H1 (cell line): ENCODE measurements at regions not wholly inside any gene's neighbourhood (a gene's known extent, or its start where the extent isn't known, plus 50 kb on each side); places are given as distances from the start of the nearest gene placed in this dataset.

Experiments used
- CTCF ChIP-seq, 3 experiments: IDR thresholded peaks; 1 replicate in 2 of 3; 2 replicates in 1 of 3; pipeline versions ENCODE4 v1.5.1 to v1.6.1; 2011; ENCODE audit warnings: low read length in 3 of 3, mild to moderate bottlenecking in 3 of 3, inconsistent platforms in 2 of 3, low read depth in 1 of 3, moderate library complexity in 1 of 3; ENCODE audit not compliant: insufficient read depth in 1 of 3; ENCODE audit errors: control extremely low read depth in 1 of 3

GRCh38 chr18:73646772-73647171, 500.9 kb downstream of the FBXO15 start (continued):
- TF ChIP-seq CTCF (IDR thresholded peaks at IDR 0.05; ENCODE audit: control extremely low read depth in 1 of 3, insufficient read depth in 1 of 3, low read depth in 1 of 3, low read length in 3 of 3) = no peak
- TF ChIP-seq, all 59 proteins: peak for 0
